ENCODE measurements at regions not wholly inside any gene's neighbourhood (a gene's known extent, or its start where the extent isn't known, plus 50 kb on each side); places are given as distances from the start of the nearest gene placed in this dataset.

DNA sequence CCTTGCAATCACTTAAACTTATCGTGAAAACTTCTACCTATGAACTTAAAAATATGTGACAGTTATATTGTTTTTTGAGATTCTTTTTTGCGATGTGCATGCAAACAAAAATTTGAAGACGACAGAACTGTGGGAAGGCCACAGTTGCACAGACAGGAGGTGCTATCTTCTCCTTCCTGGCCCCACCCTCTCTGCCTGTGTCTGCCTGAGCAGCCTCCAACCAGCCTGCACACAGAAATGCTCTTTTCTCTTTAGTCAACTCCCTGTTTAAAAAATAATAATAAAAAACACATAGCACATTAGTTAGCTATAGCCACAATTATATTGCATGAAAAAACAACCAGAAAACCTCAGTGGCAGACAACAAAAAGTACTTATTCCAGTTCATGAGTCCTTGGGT is 212.2 kb downstream of the ZNF621 start:
- Histone ChIP-seq H3K4me3 (ENCODE audit: low read length, poor library complexity, severe bottlenecking) (no peak overlapping the region), H3K4me1 (ENCODE audit: insufficient read depth, low read length, poor library complexity, severe bottlenecking) (no peaks in the 10 kb centered on the region), H3K4me2 (ENCODE audit: low read depth, low read length, poor library complexity, severe bottlenecking) (no peak overlapping the region), H3K9me2 (replicated peaks; ENCODE audit: low read depth, low read length) (no peaks in the 10 kb centered on the region), H3K9me3 (ENCODE audit: insufficient read depth, low read depth, low read length) (no peaks in the 10 kb centered on the region), H3K36me3 (ENCODE audit: insufficient read depth, low read length) (no peaks in the 10 kb centered on the region), H2AFZ (ENCODE audit: low read length) (no peak overlapping the region), H3K27me3 (ENCODE audit: insufficient read depth, low read length, poor library complexity, severe bottlenecking) (no peaks in the 10 kb centered on the region), H3F3A (ENCODE audit: low read depth) (no peaks in the 10 kb centered on the region), H3K79me2 (ENCODE audit: insufficient read depth, low read length) (no peaks in the 10 kb centered on the region), H3K9ac (ENCODE audit: low read depth, low read length, poor library complexity, severe bottlenecking) (no peak overlapping the region), H4K20me1 (ENCODE audit: insufficient read depth, low read length, poor library complexity, severe bottlenecking) (no peaks in the 10 kb centered on the region)
- TF ChIP-seq EZH2phosphoT487 (IDR thresholded peaks at IDR 0.05; ENCODE audit: borderline replicate concordance): no peak
- TF ChIP-seq CTCF (conservative IDR thresholded peaks at IDR 0.05; ENCODE audit: low read length): no peak

- no peak overlapping the region for H3K4me2 ChIP-seq (ENCODE audit: low read depth, low read length, poor library complexity, severe bottlenecking)
- no peaks in the 10 kb centered on the region for H3K4me1 ChIP-seq (ENCODE audit: insufficient read depth, low read length, poor library complexity, severe bottlenecking)
- H3K9me2 ChIP-seq (replicated peaks; ENCODE audit: low read depth, low read length): no peaks in the 10 kb centered on the region
- H3K79me2 ChIP-seq (ENCODE audit: insufficient read depth, low read length): no peaks in the 10 kb centered on the region
- no peak overlapping the region for H3K4me3 ChIP-seq (ENCODE audit: low read length, poor library complexity, severe bottlenecking)
- no peak overlapping the region for H3K9ac ChIP-seq (ENCODE audit: low read depth, low read length, poor library complexity, severe bottlenecking)
- H3F3A ChIP-seq (ENCODE audit: low read depth): no peaks in the 10 kb centered on the region
- no peak for TF ChIP-seq EZH2phosphoT487 (IDR thresholded peaks at IDR 0.05; ENCODE audit: borderline replicate concordance)
- no peak for TF ChIP-seq CTCF (conservative IDR thresholded peaks at IDR 0.05; ENCODE audit: low read length)
- no peaks in the 10 kb centered on the region for H4K20me1 ChIP-seq (ENCODE audit: insufficient read depth, low read length, poor library complexity, severe bottlenecking)
- no peaks in the 10 kb centered on the region for H3K9me3 ChIP-seq (ENCODE audit: insufficient read depth, low read depth, low read length)
- H3K36me3 ChIP-seq (ENCODE audit: insufficient read depth, low read length): no peaks in the 10 kb centered on the region
- H3K27me3 ChIP-seq (ENCODE audit: insufficient read depth, low read length, poor library complexity, severe bottlenecking): no peaks in the 10 kb centered on the region
- H2AFZ ChIP-seq (ENCODE audit: low read length): no peak overlapping the region
Observed at GRCh38 chr3:40737343-40737742, 212.6 kb downstream of the ZNF621 start.

GRCh38 chr3:40739971-40740370 is 215.2 kb downstream of the ZNF621 start:
- H3K9me3 ChIP-seq (ENCODE audit: insufficient read depth, low read depth, low read length): no peaks in the 10 kb centered on the region
- H4K20me1 ChIP-seq (ENCODE audit: insufficient read depth, low read length, poor library complexity, severe bottlenecking): no peaks in the 10 kb centered on the region
- H3K36me3 ChIP-seq (ENCODE audit: insufficient read depth, low read length): no peaks in the 10 kb centered on the region
- H3F3A ChIP-seq (ENCODE audit: low read depth): no peaks in the 10 kb centered on the region
- no peak overlapping the region for H3K9ac ChIP-seq (ENCODE audit: low read depth, low read length, poor library complexity, severe bottlenecking)
- H3K27me3 ChIP-seq (ENCODE audit: insufficient read depth, low read length, poor library complexity, severe bottlenecking): no peaks in the 10 kb centered on the region
- no peak overlapping the region for H3K4me2 ChIP-seq (ENCODE audit: low read depth, low read length, poor library complexity, severe bottlenecking)
- H3K9me2 ChIP-seq (replicated peaks; ENCODE audit: low read depth, low read length): no peaks in the 10 kb centered on the region
- no peaks in the 10 kb centered on the region for H3K79me2 ChIP-seq (ENCODE audit: insufficient read depth, low read length)
- H3K4me1 ChIP-seq (ENCODE audit: insufficient read depth, low read length, poor library complexity, severe bottlenecking): no peaks in the 10 kb centered on the region
- no peak overlapping the region for H3K4me3 ChIP-seq (ENCODE audit: low read length, poor library complexity, severe bottlenecking)
- no peak overlapping the region for H2AFZ ChIP-seq (ENCODE audit: low read length)
- no peak for TF ChIP-seq CTCF (conservative IDR thresholded peaks at IDR 0.05; ENCODE audit: low read length)

Data from Loucy (cell line).